ENCODE measurements at regions not wholly inside any gene's neighbourhood (a gene's known extent, or its start where the extent isn't known, plus 50 kb on each side); places are given as distances from the start of the nearest gene placed in this dataset.

- TF ChIP-seq CTCF (IDR thresholded peaks at IDR 0.05; ENCODE audit: low read depth, low read length): no peak
- TF ChIP-seq MYC (IDR thresholded peaks at IDR 0.05; ENCODE audit: low read depth, low read length): no peak
- TF ChIP-seq POLR2A (IDR thresholded peaks at IDR 0.05; ENCODE audit: extremely low read depth, insufficient read length): no peak
- TF ChIP-seq MAX (IDR thresholded peaks at IDR 0.05; ENCODE audit: low read depth, low read length): no peak
- no peak for DNase-seq (ENCODE audit: low read depth)
- H3K4me3 ChIP-seq (ENCODE audit: low read depth, low read length): no peak overlapping the region
Measured at GRCh38 chr5:6069496-6070185, 308.7 kb downstream of the MED10 start.

GRCh38 chr5:6066016-6066415, 312.3 kb downstream of the MED10 start:
- no peak overlapping the region for H3K4me3 ChIP-seq (ENCODE audit: low read depth, low read length)
- TF ChIP-seq CTCF (IDR thresholded peaks at IDR 0.05; ENCODE audit: low read depth, low read length): no peak
- TF ChIP-seq POLR2A (IDR thresholded peaks at IDR 0.05; ENCODE audit: extremely low read depth, insufficient read length): no peak
- TF ChIP-seq MYC (IDR thresholded peaks at IDR 0.05; ENCODE audit: low read depth, low read length): no peak
- no peak for TF ChIP-seq MAX (IDR thresholded peaks at IDR 0.05; ENCODE audit: low read depth, low read length)
- DNase-seq (ENCODE audit: low read depth): no peak

- no peak for TF ChIP-seq MAX (IDR thresholded peaks at IDR 0.05; ENCODE audit: low read depth, low read length)
- no peak for TF ChIP-seq MYC (IDR thresholded peaks at IDR 0.05; ENCODE audit: low read depth, low read length)
- no peak for TF ChIP-seq CTCF (IDR thresholded peaks at IDR 0.05; ENCODE audit: low read depth, low read length)
- no peak for TF ChIP-seq POLR2A (IDR thresholded peaks at IDR 0.05; ENCODE audit: extremely low read depth, insufficient read length)
- DNase-seq (ENCODE audit: low read depth): no peak
Measured at GRCh38 chr5:6059137-6059800, 319.1 kb downstream of the MED10 start.

GRCh38 chr5:6058055-6058715, 320.2 kb downstream of the MED10 start:
- no peak for DNase-seq (ENCODE audit: low read depth)
- H3K4me3 ChIP-seq (ENCODE audit: low read depth, low read length): no peak overlapping the region
- TF ChIP-seq POLR2A (IDR thresholded peaks at IDR 0.05; ENCODE audit: extremely low read depth, insufficient read length) (no peak), CTCF (IDR thresholded peaks at IDR 0.05; ENCODE audit: low read depth, low read length) (no peak), MYC (IDR thresholded peaks at IDR 0.05; ENCODE audit: low read depth, low read length) (no peak), MAX (IDR thresholded peaks at IDR 0.05; ENCODE audit: low read depth, low read length) (no peak)

More at GRCh38 chr5:6059137-6059800, 319.1 kb downstream of the MED10 start:
- no peak overlapping the region for H3K4me3 ChIP-seq (ENCODE audit: low read depth, low read length)

- no peak for TF ChIP-seq CTCF (IDR thresholded peaks at IDR 0.05; ENCODE audit: low read depth, low read length)
- DNase-seq (ENCODE audit: low read depth): no peak
- no peak overlapping the region for H3K4me3 ChIP-seq (ENCODE audit: low read depth, low read length)
Measured at GRCh38 chr5:6056280-6056679, 322.1 kb downstream of the MED10 start.

All from NB4 (cell line).